IMR-90 (cell line): ENCODE measurements at regions not wholly inside any gene's neighbourhood (a gene's known extent, or its start where the extent isn't known, plus 50 kb on each side); places are given as distances from the start of the nearest gene placed in this dataset.

Experiments used
- ATAC-seq: fragments of 200-7000 bp; cut with Tn5 transposase; 2 replicates; pipeline ENCODE4 v1.9.1; 2020; ENCODE audit warnings: low read depth, mild to moderate bottlenecking, moderate library complexity
- BruUV-seq: library from RNA; stranded (reverse); fragments of 400-500 nt; replicated peaks from 2 replicates; lab custom pipeline; 2021; lab: Mats Ljungman, UMichigan
- CTCF ChIA-PET: fragments of 300-600 bp; formaldehyde crosslinking; extraction: SDS; loops from one replicate; lab custom pipeline; 2021; ENCODE audit warnings: antibody characterized with exemption; lab: Yijun Ruan, JAX
- POLR2A ChIA-PET: fragments of 300-600 bp; sonication (Branson Sonifier 250); formaldehyde crosslinking; loops from one replicate; lab custom pipeline; 2022; ENCODE audit warnings: antibody characterized with exemption; ENCODE audit not compliant: unreplicated experiment; lab: Charles Lee
- DNase-seq: peaks from one replicate; pipeline ENCODE4 v3.0.0; 2013
- H2AFZ ChIP-seq: replicated peaks from 2 replicates; pipeline ENCODE3; 2013; ENCODE audit warnings: low read length, mild to moderate bottlenecking; ENCODE audit not compliant: poor library complexity
- H2AK5ac ChIP-seq: 2 replicates; pipeline ENCODE4 v1.6.1; 2013; ENCODE audit warnings: low read depth, low read length, inconsistent platforms
- H2AK9ac ChIP-seq: replicated peaks from 2 replicates; pipeline ENCODE3; 2013; ENCODE audit warnings: mild to moderate bottlenecking, low read depth, low read length, moderate library complexity; ENCODE audit not compliant: poor library complexity
- H2BK120ac ChIP-seq: 2 replicates; pipeline ENCODE4 v1.6.1; 2013; ENCODE audit warnings: low read depth, low read length, inconsistent platforms
- H2BK15ac ChIP-seq: 3 replicates; pipeline ENCODE4 v1.6.1; 2013; ENCODE audit warnings: low read depth, low read length, inconsistent platforms
- H2BK20ac ChIP-seq: 2 replicates; pipeline ENCODE4 v1.6.1; 2013; ENCODE audit warnings: low read depth, mild to moderate bottlenecking, inconsistent platforms, low read length, moderate library complexity
- H2BK5ac ChIP-seq: 2 replicates; pipeline ENCODE4 v1.6.1; 2013; ENCODE audit warnings: mild to moderate bottlenecking, low read depth, low read length, inconsistent platforms; ENCODE audit not compliant: poor library complexity, severe bottlenecking
- H3K14ac ChIP-seq: replicated peaks from 2 replicates; pipeline ENCODE4 v1.6.1; 2013; ENCODE audit warnings: low read depth, low read length, inconsistent platforms
- H3K18ac ChIP-seq: 2 replicates; pipeline ENCODE4 v1.6.1; 2013; ENCODE audit warnings: low read depth, low read length, control low read depth
- H3K23ac ChIP-seq: 2 replicates; pipeline ENCODE4 v1.6.1; 2013; ENCODE audit warnings: low read depth, low read length, inconsistent platforms
- H3K27ac ChIP-seq: 2 replicates; pipeline ENCODE4 v1.5.1; 2013; ENCODE audit warnings: mild to moderate bottlenecking, control low read depth, low read length; ENCODE audit not compliant: insufficient read depth
- H3K27me3 ChIP-seq: 2 replicates; pipeline ENCODE4 v1.6.1; 2013; ENCODE audit warnings: low read length; ENCODE audit not compliant: control insufficient read depth, insufficient read depth
- H3K36me3 ChIP-seq: 2 replicates; pipeline ENCODE4 v1.6.1; 2013; ENCODE audit warnings: low read length, mixed read lengths; ENCODE audit not compliant: control insufficient read depth, insufficient read depth
- H3K4ac ChIP-seq: 2 replicates; pipeline ENCODE4 v1.6.1; 2013; ENCODE audit warnings: low read depth, low read length, inconsistent platforms
- H3K4me1 ChIP-seq: 2 replicates; pipeline ENCODE4 v1.6.1; 2013; ENCODE audit warnings: low read length, mixed read lengths; ENCODE audit not compliant: control insufficient read depth, insufficient read depth
- H3K4me2 ChIP-seq: 2 replicates; pipeline ENCODE4 v1.6.1; 2013; ENCODE audit warnings: low read depth, mild to moderate bottlenecking, control low read depth, low read length, moderate library complexity
- H3K4me3 ChIP-seq: 2 replicates; pipeline ENCODE4 v1.5.1; 2013; ENCODE audit warnings: low read depth, mild to moderate bottlenecking, control low read depth, low read length, moderate library complexity; ENCODE audit not compliant: insufficient read depth
- H3K56ac ChIP-seq: 2 replicates; pipeline ENCODE4 v1.6.1; 2013; ENCODE audit warnings: low read length, inconsistent platforms; ENCODE audit not compliant: insufficient read depth; ENCODE audit errors: extremely low read depth
- H3K79me1 ChIP-seq, 2 experiments: 2 replicates each; pipeline ENCODE4 v1.6.1; 2013; ENCODE audit warnings: low read length in 2 of 2, inconsistent platforms in 1 of 2, low read depth in 1 of 2
- H3K9ac ChIP-seq: 2 replicates; pipeline ENCODE4 v1.6.1; 2013; ENCODE audit warnings: low read depth, low read length, control low read depth
- H3K9me1 ChIP-seq: 2 replicates; pipeline ENCODE4 v1.6.1; 2013; ENCODE audit warnings: low read length, inconsistent platforms; ENCODE audit not compliant: insufficient read depth
- H3K9me3 ChIP-seq: 2 replicates; pipeline ENCODE4 v1.6.1; 2013; ENCODE audit warnings: low read length; ENCODE audit not compliant: control insufficient read depth, insufficient read depth
- H4K20me1 ChIP-seq: 2 replicates; pipeline ENCODE4 v1.6.1; 2013; ENCODE audit warnings: low read length, inconsistent platforms; ENCODE audit not compliant: insufficient read depth
- H4K5ac ChIP-seq: 2 replicates; pipeline ENCODE4 v1.6.1; 2013; ENCODE audit warnings: mild to moderate bottlenecking, low read depth, low read length, control low read depth
- H4K8ac ChIP-seq, 2 experiments: 2 replicates each; pipeline ENCODE4 v1.6.1; 2013; ENCODE audit warnings: low read depth in 2 of 2, low read length in 2 of 2, control low read depth in 1 of 2, inconsistent platforms in 1 of 2
- H4K91ac ChIP-seq: 2 replicates; pipeline ENCODE4 v1.6.1; 2013; ENCODE audit warnings: low read depth, low read length, inconsistent platforms; ENCODE audit not compliant: insufficient read depth
- BHLHE40 ChIP-seq: fragments of 150-350 bp; IDR thresholded peaks from 2 replicates; pipeline ENCODE4 v1.6.1; 2016; ENCODE audit warnings: mild to moderate bottlenecking, low read depth, low read length
- CEBPB ChIP-seq: IDR thresholded peaks from 2 replicates; pipeline ENCODE4 v1.6.1; 2012; ENCODE audit warnings: low read depth, low read length, improper control_type of control experiment
- CHD1 ChIP-seq: IDR thresholded peaks from 2 replicates; pipeline ENCODE4 v1.6.1; 2012; ENCODE audit warnings: low read depth, low read length, improper control_type of control experiment
- CTCF ChIP-seq: conservative IDR thresholded peaks from 2 replicates; pipeline ENCODE4 v1.5.1; 2012; ENCODE audit warnings: mild to moderate bottlenecking, low read depth, low read length, improper control_type of control experiment
- ELK1 ChIP-seq: fragments of 150-350 bp; IDR thresholded peaks from 2 replicates; pipeline ENCODE4 v1.6.1; 2016; ENCODE audit warnings: low read depth, mild to moderate bottlenecking, low read length, moderate library complexity, borderline replicate concordance
- FOS ChIP-seq: fragments of 150-350 bp; IDR thresholded peaks from 2 replicates; pipeline ENCODE4 v1.6.1; 2016; ENCODE audit warnings: low read depth, low read length
- MAFK ChIP-seq: IDR thresholded peaks from 2 replicates; pipeline ENCODE4 v1.6.1; 2012; ENCODE audit warnings: low read depth, low read length, improper control_type of control experiment
- MAZ ChIP-seq: IDR thresholded peaks from 2 replicates; pipeline ENCODE4 v1.6.1; 2012; ENCODE audit warnings: low read depth, mild to moderate bottlenecking, low read length, improper control_type of control experiment, moderate library complexity, borderline replicate concordance
- NFE2L2 ChIP-seq: fragments of 150-350 bp; IDR thresholded peaks from 2 replicates; pipeline ENCODE4 v1.6.1; 2016; ENCODE audit warnings: low read depth, mild to moderate bottlenecking, low read length
- POLR2A ChIP-seq: IDR thresholded peaks from 2 replicates; pipeline ENCODE4 v1.6.1; 2012; ENCODE audit warnings: mild to moderate bottlenecking, low read depth, low read length
- RCOR1 ChIP-seq: IDR thresholded peaks from 2 replicates; pipeline ENCODE4 v1.6.1; 2012; ENCODE audit warnings: mild to moderate bottlenecking, low read length, improper control_type of control experiment; ENCODE audit not compliant: insufficient replicate concordance
- RFX5 ChIP-seq: IDR thresholded peaks from 2 replicates; pipeline ENCODE4 v1.8.0; 2012; ENCODE audit warnings: low read depth, mild to moderate bottlenecking, low read length, moderate library complexity
- SMC3 ChIP-seq: fragments of 150-350 bp; IDR thresholded peaks from 2 replicates; pipeline ENCODE4 v1.6.1; 2016; ENCODE audit warnings: low read depth, mild to moderate bottlenecking, antibody characterized with exemption, low read length, moderate library complexity
- WGBS, 2 experiments: methylation state at CpG; one replicate each; pipeline versions ENCODE4 v1.1.5 to v1.1.7; 2013; ENCODE audit warnings: missing lambda C conversion rate in 2 of 2; ENCODE audit not compliant: insufficient read length in 1 of 2; ENCODE audit errors: extremely low coverage in 2 of 2; 5-methylcytosine and 5-hydroxymethylcytosine counted together
- dilution Hi-C: fragments of 300-500 bp; cut with HindIII; formaldehyde crosslinking; loops from one replicate; pipeline ENCODE4 v1.14.3; 2018; ENCODE audit warnings: low sequenced_read_pairs; ENCODE audit not compliant: unreplicated experiment
- in situ Hi-C: fragments of 300-500 bp; cut with MboI; formaldehyde crosslinking; loops from 3 replicates; pipeline ENCODE4 v1.14.3; 2019; ENCODE audit warnings: low sequenced_read_pairs, inconsistent platforms, mixed read lengths
- intact Hi-C: fragments of 100-400 bp; cut with micrococcal nuclease; formaldehyde crosslinking; loops from 2 replicates; pipeline ENCODE4 v1.10.0; 2022

GRCh38 chr7:131221061-131221460 lies 106.6 kb upstream of the MKLN1 start:
- POLR2A ChIA-PET: no interaction called here
- H4K91ac ChIP-seq: no peak overlapping the region
- no peak for ATAC-seq
- in situ Hi-C loops: no loop called here
- no peak for DNase-seq
- H2BK20ac ChIP-seq: no peak overlapping the region
- peaks cover 4% of the 10 kb centered on the region; the same call in 1 of the 2 replicates for H3K9me1 ChIP-seq
- no peak overlapping the region for H2BK15ac ChIP-seq
- no peak overlapping the region for H2AFZ ChIP-seq
- H4K5ac ChIP-seq: no peak overlapping the region
- H3K27ac ChIP-seq: no peak overlapping the region
- CTCF ChIA-PET: interaction anchor here (0.6 kb wide), 1 partner anchor 228 kb away, joined by 3 read pairs; no protein-coding TSS in a partner anchor
- no peak overlapping the region for H3K4me3 ChIP-seq
- no peaks in the 10 kb centered on the region for H3K27me3 ChIP-seq
- no peak overlapping the region for H3K23ac ChIP-seq
- intact Hi-C loops: no loop called here
- H3K18ac ChIP-seq: no peak overlapping the region
- no peaks in the 10 kb centered on the region for H3K9me3 ChIP-seq
- no peak overlapping the region for H2BK5ac ChIP-seq
- H3K4ac ChIP-seq: no peak overlapping the region
- H3K4me1 ChIP-seq: peaks cover 4% of the 10 kb centered on the region
- no peak overlapping the region for H3K56ac ChIP-seq
- H3K14ac ChIP-seq: no peak overlapping the region
- H3K9ac ChIP-seq: no peak overlapping the region
- dilution Hi-C loops: no loop called here
- BruUV-seq: no TSS peak
- no peak overlapping the region for H3K4me2 ChIP-seq
- no peak overlapping the region for H2BK120ac ChIP-seq
- no peak for TF ChIP-seq RFX5
- TF ChIP-seq MAZ: no peak
- no peak for TF ChIP-seq POLR2A
- no peak for TF ChIP-seq FOS
- no peak for TF ChIP-seq CEBPB
- no peak for TF ChIP-seq BHLHE40
- no peak for TF ChIP-seq NFE2L2
- no peak for TF ChIP-seq MAFK
- no peak for TF ChIP-seq CHD1
- no peak for TF ChIP-seq RCOR1
- TF ChIP-seq CTCF: no peak
- TF ChIP-seq ELK1: no peak
- TF ChIP-seq SMC3: no peak
- H3K36me3 ChIP-seq: no peaks in the 10 kb centered on the region
- no peak overlapping the region for H2AK5ac ChIP-seq
- no peak overlapping the region for H4K8ac ChIP-seq
- no peaks in the 10 kb centered on the region for H4K20me1 ChIP-seq
- H3K79me1 ChIP-seq: no peaks in the 10 kb centered on the region
- WGBS, 2 experiments: 100% methylated on average over 2 of the region's 3 CpGs; no CpG with 5 or more reads in 1 of the 2 experiments
- no peak overlapping the region for H2AK9ac ChIP-seq
